HuH-7.5 (cell line): ENCODE measurements at regions not wholly inside any gene's neighbourhood (a gene's known extent, or its start where the extent isn't known, plus 50 kb on each side); places are given as distances from the start of the nearest gene placed in this dataset.

ENCODE experiments used
- DNase-seq: peaks from one replicate; pipeline ENCODE4 v3.0.0; 2011; ENCODE audit warnings: low spot score

DNA sequence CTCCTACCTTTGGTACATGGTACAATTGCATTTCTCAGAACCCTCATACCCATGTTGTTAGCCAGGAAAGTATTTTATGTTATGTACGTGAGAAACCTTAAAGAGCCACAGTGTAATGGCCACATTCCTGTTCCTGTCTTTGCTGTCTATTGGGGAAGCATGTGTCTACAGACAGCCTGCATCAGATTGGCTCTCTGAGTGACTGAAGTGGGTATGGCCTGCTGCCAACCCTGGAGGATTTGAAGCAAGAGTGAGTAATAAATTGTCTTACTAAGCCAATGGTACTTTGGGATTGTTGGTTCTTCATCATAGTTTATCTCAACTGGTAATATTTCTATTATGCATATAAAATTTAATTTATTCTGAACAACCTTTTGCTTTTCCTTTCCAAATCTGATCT is 574.1 kb downstream of the LMO7 start:
- no peak for DNase-seq

GRCh38 chr13:76198568-76199163 is 562.5 kb downstream of the LMO7 start:
- no peak for DNase-seq

- DNase-seq, result no peak
Measured at GRCh38 chr13:76189882-76190519, 553.9 kb downstream of the LMO7 start.

DNA sequence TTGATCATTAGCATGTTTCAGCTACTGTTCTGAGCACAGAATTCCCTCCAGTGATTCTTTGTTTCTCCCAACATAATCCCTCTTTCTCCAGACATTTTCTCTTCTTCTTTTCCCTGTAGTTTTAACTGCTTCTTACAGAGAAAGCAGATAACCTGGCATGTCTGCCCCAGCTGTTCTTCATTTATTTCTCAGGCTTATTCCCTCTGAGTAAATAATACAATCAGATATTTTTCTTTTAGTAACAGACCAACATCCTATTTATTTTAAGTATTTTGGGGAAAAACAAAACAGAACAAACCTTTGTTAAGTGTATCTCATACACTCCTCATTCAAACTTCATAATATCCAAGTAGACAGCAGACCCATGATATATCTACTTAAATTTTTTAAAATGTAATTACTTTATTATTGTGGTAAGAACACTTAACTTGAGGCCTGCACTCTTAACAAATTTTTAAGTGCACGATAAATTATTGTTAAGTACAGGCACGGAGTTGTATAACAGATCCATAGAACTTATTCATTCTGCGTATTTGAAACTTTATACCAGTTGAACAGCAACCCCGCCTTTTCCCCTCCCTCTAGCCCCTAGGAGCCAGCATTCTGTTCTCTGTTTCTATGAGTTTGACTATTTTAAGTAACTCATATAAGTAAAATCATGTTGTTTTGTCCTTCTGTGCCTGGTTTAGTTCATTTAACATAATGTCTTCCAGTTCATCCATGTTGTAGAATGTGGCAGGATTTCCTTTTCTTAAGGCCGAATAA is 540.0 kb downstream of the LMO7 start:
- DNase-seq, result no peak

GRCh38 chr13:76168661-76169060 is 532.5 kb downstream of the LMO7 start:
- DNase-seq, result no peak

- no peak for DNase-seq
Measured at GRCh38 chr13:76164290-76164689, 528.2 kb downstream of the LMO7 start.

DNA sequence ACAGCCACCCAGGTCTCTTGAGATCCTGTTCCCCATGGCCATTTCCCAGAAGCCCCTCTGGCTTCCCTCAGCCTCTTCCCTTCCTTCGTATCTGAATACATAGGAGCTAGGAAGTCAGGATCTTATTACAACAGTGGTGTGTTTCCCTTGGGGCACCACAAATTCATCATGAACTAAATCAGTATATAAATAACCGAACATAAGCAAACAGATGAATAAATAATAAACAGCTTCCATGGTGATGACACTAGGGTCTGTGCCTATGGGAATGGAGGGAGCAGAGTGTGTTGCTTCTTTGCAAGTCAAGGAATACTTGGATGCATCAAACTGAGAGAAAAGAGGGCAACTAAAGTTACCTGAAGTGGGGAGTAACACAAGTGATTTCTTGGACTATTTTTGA is 527.6 kb downstream of the LMO7 start:
- no peak for DNase-seq

DNA sequence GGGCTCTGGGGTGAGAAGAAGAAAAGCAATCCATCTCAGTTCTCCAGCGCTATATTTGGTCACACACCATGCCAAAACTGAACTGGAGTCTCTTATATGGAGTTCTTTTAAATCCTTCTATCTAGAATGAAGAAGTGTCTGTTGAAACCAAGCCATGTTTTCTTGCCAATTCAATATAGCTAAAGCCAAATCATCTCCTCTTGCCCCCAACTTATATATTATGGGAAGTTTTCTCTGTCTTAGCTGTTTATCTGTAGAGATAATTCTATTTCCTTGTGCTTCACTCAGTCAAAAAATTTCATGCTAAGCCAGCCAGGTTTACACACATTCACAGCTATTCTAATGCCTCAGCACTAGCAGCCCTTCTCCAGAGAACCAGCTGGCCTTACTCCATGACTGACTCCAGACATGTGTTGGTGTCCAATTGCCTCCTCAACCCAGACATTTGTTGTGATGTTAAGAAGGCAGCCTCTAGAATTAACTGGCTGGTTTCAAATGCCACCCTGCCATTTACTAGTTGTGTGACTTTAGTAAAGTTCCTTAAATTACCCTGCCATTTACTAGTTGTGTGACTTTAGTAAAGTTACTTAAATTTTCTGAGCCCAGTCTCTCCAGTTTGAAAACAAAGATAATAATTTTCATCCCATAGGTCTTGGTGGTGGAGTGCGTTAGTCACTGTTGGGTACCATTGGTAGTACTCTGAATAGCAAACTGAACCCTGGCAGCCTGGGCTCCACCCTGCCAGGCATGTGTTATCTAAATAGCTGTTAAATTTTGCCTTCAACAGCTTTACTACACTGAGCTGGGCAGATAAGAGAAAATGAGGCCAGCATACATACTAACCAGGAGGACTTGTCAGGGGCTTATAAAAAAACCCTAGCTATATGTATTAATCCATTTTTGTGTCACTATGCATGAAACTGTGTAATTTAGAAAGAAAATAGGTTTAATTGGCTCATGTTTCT is 525.1 kb downstream of the LMO7 start:
- DNase-seq, result no peak

GRCh38 chr13:76160506-76160905 is 524.4 kb downstream of the LMO7 start:
- DNase-seq, result no peak

DNA sequence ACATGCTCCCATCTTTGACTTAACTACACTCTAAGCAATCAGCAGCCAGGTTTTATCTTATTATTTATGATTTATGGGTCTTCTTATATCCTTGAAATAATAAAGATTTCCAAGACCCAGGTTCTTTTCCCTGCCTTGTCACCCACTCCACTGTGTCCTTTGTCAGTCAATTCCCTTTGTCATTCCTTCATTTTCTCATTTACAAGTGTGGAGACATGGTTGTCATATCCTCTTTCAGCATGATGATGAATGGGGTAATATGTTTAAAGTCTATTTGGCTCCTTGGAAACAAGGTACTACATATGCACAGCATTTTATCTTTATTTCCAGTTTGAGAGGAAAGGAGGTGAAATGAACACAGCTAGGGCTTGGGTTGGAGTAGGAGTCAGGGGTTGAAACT is 521.8 kb downstream of the LMO7 start:
- no peak for DNase-seq

- no peak for DNase-seq
Measured at GRCh38 chr13:76153239-76153638, 517.1 kb downstream of the LMO7 start.

DNA sequence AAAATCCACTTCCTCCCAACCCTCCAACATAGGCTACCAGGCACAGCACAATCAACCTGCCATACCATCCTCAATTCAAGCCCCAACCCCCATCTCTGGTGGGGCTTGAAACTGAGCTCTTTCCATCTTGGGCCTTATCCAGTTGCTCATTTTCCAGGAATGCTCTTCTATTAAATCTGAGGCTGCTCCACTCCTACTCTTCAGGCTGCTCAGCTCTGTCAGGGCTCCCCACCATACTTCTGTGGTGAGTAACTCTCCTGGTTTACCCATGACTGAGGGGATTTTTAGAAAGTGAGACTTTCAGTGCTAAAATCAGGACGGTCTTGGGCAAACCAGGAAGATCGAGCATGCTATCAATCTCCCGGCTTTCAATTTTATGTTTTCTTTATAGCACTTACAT is 512.8 kb downstream of the LMO7 start:
- DNase-seq, result no peak

GRCh38 chr13:76148374-76148773 is 512.2 kb downstream of the LMO7 start:
- no peak for DNase-seq

DNA sequence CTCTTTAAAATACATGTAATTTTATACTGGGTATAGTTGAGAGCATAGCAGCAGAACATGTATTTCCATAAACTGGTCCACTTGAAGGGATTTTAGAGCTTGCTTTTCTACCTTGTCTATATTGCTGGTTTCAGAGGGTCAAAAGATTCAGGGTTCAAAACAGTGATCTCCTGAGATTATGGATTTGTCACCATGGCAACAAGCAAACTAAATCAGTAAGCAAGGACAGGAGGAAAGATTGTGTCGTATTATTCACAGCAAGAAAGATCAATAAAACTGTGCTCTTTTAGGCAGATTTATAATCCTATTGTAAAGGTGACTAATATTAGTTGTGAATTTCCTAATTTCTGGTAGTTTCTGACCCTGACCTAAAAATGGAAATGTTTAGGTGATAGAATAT is 496.4 kb downstream of the LMO7 start:
- no peak for DNase-seq

DNA sequence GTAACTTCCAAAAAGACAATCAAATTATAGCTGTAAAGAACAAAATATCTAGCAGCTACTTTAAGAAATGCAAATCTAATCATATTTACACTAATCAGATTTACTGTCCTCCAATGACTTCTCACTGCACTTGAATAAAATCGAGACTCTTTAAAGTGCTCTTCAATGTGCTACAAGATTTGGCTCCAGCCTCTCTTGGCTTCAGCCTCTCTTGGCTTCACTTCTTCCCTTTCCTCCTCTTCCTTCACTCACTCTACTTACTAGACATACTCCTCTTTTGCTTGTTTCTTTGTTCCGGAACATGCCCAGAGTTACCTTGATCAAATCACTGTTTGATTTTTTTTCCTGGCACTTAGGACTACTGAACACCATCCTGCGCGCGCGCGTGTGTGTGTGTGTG is 495.4 kb downstream of the LMO7 start:
- no peak for DNase-seq

DNA sequence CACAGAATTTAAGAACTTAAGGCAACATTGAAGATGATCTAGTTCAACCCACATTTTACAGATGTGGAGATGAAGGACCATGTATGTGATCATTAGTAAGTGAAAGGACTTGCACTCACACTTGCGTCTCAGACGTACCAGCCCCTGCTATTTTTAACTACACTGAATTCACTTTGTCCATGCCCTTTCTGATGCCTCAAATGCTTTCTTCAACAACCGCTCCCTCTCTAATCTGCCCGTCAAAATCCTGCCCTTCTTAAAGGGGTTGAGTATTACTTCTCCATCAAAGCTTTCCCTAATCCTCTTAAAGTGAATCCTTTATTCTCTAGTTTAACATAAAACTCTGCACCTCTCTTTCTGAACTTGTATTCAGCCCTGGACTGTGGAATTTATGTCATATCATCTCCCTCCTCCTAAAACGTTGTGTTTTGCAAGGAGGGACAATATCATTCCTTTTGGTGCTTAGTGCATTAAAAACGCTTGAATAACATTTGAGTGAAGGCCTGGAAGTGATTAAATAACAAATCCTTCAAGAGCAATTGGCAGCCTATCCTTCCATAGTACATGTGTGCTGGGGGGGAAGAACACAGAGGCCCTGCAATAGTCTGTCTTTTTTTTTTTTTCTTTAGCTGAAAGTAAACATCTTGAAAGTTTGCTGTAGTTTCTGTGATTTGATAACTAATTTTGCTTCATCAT is 493.3 kb downstream of the LMO7 start:
- no peak for DNase-seq

DNA sequence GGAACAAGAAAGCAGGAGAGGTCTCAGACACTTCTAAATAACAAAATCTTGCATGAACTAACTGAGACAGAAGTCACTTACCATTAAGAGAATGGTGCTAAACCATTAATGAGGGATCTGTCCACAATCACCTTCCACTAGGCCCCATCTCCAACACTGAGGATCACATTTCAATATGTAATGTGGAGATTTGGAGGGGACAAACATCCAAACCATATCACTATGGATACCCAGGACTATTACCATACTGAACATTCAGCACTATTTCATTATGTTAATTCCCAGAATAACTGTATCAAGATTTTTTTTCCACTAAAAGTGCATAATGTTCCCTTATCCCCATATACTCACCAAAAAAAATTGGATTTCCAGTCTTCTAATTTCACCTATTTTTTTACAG is 491.8 kb downstream of the LMO7 start:
- DNase-seq, result no peak

- no peak for DNase-seq
Measured at GRCh38 chr13:76123548-76123947, 487.4 kb downstream of the LMO7 start.

DNA sequence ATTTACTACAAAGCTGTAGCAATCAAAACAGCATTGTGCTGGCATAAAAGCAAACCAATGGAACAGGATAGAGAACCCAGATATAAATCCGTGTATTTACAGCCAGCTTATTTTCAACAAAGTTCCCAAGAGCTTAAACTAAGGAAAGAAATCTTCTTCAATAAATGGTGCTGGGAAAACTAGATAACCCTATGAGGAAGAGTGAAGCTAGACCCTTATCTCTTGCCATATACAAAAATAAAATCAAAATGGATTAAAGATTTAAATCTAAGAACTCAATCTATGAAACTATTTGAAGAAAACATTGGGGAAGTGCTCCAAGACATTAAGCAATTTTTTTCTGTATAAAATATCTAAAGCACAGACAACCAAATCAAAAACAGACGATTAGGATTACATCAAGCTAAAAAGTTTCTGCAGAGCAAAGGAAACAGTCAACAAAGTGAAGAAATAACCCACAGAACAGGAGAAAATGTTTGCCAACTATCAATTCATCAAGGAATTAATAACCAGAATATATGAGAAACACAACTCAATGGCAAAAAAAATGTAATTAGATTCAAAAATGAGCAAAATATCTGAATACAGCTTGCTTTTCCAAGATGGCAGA is 480.7 kb downstream of the LMO7 start:
- DNase-seq, result no peak

DNA sequence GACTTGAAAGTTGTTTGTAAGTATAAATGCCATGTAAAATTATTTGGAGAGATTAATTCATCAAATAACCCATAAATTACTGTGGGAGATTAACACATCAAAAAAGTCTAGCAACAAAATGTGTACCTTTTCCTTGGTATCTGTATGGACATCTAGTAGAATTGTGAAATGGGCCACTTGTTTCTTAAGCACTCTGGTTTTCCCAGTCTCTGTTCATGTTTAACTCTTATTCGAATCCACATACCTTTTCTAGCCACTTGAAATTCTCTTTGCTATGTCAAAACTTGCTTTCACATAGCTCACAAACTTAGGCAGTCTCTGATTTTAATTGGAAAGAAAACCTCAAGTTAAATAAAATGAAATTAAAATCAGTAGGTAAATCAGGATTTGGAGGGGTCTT is 470.6 kb downstream of the LMO7 start:
- no peak for DNase-seq

- DNase-seq, result no peak
Measured at GRCh38 chr13:76094645-76095044, 458.5 kb downstream of the LMO7 start.
